Ovary (tissue), 3 donors: ENCODE measurements at regions not wholly inside any gene's neighbourhood (a gene's known extent, or its start where the extent isn't known, plus 50 kb on each side); places are given as distances from the start of the nearest gene placed in this dataset.

ENCODE experiments used
- EP300 ChIP-seq: sonication (generic); formaldehyde crosslinking; IDR thresholded peaks from one replicate; pipeline ENCODE4 v1.6.1; 2017; ENCODE audit warnings: antibody characterized with exemption
- POLR2A ChIP-seq: fragments of 450-650 bp; IDR thresholded peaks from one replicate; pipeline ENCODE4 v1.6.1; 2017; ENCODE audit warnings: antibody characterized with exemption, mild to moderate bottlenecking, moderate library complexity
- TF ChIP-seq, protein P1 (sequence below), 3 donors: fragments of 450-650 bp in 2 of 3; fragments of 200-600 bp in 1 of 3; IDR thresholded peaks; one replicate each; pipeline versions ENCODE4 v1.5.1 to v1.8.0; 2016 to 2022; ENCODE audit warnings: antibody characterized with exemption in 3 of 3, mild to moderate bottlenecking in 1 of 3
- donor health status: DM: no; HTN: no; CAD: no.

DNA sequence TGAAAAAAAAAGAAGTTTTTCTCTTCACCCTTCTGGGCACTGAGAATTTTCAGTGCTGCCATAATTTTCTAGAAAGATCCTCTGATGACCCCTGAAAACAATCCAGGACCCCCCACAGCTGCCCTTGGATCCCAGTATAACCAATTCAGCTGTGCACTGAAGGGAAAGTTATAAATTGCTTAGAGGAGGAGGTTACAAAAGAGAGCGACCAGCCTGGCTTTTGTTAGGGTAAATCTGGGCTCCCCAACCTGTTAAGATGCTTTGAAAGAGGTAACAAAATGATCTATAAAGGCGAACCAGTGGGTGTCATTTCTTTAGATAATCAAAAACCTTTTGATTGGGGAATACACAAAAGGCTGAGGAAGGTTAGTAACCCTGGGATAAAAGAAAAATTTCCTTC, 407.9 kb upstream of the ATP11B start:
- TF ChIP-seq, protein P1, sequence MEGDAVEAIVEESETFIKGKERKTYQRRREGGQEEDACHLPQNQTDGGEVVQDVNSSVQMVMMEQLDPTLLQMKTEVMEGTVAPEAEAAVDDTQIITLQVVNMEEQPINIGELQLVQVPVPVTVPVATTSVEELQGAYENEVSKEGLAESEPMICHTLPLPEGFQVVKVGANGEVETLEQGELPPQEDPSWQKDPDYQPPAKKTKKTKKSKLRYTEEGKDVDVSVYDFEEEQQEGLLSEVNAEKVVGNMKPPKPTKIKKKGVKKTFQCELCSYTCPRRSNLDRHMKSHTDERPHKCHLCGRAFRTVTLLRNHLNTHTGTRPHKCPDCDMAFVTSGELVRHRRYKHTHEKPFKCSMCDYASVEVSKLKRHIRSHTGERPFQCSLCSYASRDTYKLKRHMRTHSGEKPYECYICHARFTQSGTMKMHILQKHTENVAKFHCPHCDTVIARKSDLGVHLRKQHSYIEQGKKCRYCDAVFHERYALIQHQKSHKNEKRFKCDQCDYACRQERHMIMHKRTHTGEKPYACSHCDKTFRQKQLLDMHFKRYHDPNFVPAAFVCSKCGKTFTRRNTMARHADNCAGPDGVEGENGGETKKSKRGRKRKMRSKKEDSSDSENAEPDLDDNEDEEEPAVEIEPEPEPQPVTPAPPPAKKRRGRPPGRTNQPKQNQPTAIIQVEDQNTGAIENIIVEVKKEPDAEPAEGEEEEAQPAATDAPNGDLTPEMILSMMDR (IDR thresholded peaks at IDR 0.05), result no peak
- TF ChIP-seq POLR2A (no peak), EP300 (no peak)
